ENCODE measurements at regions not wholly inside any gene's neighbourhood (a gene's known extent, or its start where the extent isn't known, plus 50 kb on each side); places are given as distances from the start of the nearest gene placed in this dataset.
"Not testable (repeated sequence)": the region's sequence is repeated elsewhere in the genome, so short reads cannot be mapped to it uniquely, and the experiment has no call there.

DNA sequence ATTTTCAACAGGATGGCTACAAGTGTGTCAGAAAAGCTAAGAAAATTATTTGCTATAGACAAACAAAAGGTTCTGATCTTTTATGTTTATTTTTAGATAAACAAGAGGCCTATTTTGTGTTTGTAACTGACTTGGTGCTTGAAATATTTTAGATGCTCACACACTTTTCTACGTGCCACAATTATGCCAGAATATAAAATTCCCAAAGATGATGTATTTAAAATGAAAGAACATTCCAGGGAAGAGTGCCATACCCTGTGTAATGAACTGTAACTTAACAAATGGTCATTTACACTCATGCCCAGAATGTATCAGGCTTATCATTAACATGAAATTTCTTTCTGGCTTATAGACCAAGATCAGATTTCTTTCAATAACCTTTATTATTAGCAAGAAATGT is 144.9 kb upstream of the MTPN start:
- H3K4me3 ChIP-seq (ENCODE audit: low read depth, low read length) = no peak overlapping the region
- DNase-seq (ENCODE audit: low read depth) = no peak
- TF ChIP-seq, protein P1, sequence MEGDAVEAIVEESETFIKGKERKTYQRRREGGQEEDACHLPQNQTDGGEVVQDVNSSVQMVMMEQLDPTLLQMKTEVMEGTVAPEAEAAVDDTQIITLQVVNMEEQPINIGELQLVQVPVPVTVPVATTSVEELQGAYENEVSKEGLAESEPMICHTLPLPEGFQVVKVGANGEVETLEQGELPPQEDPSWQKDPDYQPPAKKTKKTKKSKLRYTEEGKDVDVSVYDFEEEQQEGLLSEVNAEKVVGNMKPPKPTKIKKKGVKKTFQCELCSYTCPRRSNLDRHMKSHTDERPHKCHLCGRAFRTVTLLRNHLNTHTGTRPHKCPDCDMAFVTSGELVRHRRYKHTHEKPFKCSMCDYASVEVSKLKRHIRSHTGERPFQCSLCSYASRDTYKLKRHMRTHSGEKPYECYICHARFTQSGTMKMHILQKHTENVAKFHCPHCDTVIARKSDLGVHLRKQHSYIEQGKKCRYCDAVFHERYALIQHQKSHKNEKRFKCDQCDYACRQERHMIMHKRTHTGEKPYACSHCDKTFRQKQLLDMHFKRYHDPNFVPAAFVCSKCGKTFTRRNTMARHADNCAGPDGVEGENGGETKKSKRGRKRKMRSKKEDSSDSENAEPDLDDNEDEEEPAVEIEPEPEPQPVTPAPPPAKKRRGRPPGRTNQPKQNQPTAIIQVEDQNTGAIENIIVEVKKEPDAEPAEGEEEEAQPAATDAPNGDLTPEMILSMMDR (conservative IDR thresholded peaks at IDR 0.05; ENCODE audit: low read depth, low read length) = no peak

DNA sequence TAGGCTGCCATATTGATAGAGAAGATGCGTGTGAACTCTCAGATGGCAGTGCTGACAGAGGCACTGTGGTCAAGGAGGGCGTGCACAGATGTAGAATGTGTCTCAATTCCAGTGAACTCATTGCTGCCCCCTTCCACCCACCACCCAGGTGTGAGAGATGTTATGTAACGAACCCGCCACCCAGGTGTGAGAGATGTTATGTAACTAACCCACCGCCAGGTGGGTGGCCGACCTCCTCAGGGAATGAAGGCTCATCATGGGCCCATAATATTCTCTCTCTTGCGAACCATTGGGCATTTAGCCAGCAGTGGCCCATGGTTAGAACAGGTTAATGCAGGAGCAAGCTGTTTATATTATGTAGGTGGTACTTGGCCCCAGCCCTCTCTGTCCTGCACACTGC is 140.4 kb upstream of the MTPN start:
- H3K4me3 ChIP-seq (ENCODE audit: low read depth, low read length) = no peak overlapping the region
- TF ChIP-seq, protein P1 (conservative IDR thresholded peaks at IDR 0.05; ENCODE audit: low read depth, low read length) = no peak
- DNase-seq (ENCODE audit: low read depth) = no peak

GRCh38 chr7:136116186-136116585 is 139.0 kb upstream of the MTPN start:
- H3K4me3 ChIP-seq (ENCODE audit: low read depth, low read length) = no peak overlapping the region
- DNase-seq (ENCODE audit: low read depth) = no peak
- TF ChIP-seq, protein P1 (conservative IDR thresholded peaks at IDR 0.05; ENCODE audit: low read depth, low read length) = no peak

- TF ChIP-seq, protein P1 (conservative IDR thresholded peaks at IDR 0.05; ENCODE audit: low read depth, low read length) = peak; percentile 69
- DNase-seq (ENCODE audit: low read depth) = no peak
- H3K4me3 ChIP-seq (ENCODE audit: low read depth, low read length) = no peak overlapping the region
Observed at GRCh38 chr7:136114966-136115762, 138.0 kb upstream of the MTPN start.

DNA sequence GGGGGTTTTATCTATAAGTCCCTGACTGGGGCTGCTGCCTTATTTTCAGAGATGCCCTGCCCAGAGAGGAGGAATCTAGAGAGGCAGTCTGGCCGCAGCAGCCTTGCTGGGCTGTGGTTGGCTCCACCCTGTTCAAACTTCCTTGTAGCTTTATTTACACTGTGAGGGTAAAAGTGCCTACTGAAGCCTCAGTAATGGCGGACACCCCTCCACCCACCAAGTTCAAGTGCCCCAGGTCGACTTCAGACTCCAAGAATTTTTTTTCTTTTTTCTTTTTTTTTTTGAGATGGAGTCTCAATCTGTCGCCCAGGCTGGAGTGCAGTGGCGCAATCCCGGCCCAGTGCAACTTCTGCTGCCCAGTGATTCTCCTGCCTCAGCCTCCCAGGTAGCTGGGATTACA is 137.3 kb upstream of the MTPN start:
- H3K4me3 ChIP-seq (ENCODE audit: low read depth, low read length); DNase-seq (ENCODE audit: low read depth): not testable (repeated sequence)

- H3K4me3 ChIP-seq (ENCODE audit: low read depth, low read length); DNase-seq (ENCODE audit: low read depth): not testable (repeated sequence)
Observed at GRCh38 chr7:136109037-136109436, 131.9 kb upstream of the MTPN start.

GRCh38 chr7:136105191-136105590 is 128.0 kb upstream of the MTPN start:
- TF ChIP-seq, protein P1 (conservative IDR thresholded peaks at IDR 0.05; ENCODE audit: low read depth, low read length) = no peak
- DNase-seq (ENCODE audit: low read depth) = no peak

DNA sequence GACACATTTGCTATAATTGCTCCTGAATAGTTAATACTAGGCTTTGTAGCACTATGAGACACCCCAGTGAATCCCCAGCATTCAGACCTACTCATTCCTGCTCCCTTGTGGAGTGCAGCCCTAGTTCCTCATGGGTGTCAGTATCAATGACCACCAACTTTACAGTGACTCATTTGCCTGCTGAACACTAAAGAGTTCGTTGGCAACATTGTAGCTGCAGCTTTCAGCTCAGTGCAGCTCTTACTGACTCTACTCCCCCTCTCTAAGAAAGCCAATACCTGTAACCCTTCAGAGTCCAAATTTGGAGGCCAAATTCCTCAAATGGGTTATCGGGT is 127.1 kb upstream of the MTPN start:
- TF ChIP-seq, protein P1 (conservative IDR thresholded peaks at IDR 0.05; ENCODE audit: low read depth, low read length) = peak; percentile 6
- H3K4me3 ChIP-seq (ENCODE audit: low read depth, low read length) = no peak overlapping the region
- no peak for DNase-seq (ENCODE audit: low read depth)

More at GRCh38 chr7:136105191-136105590, 128.0 kb upstream of the MTPN start:
- H3K4me3 ChIP-seq (ENCODE audit: low read depth, low read length) = no peak overlapping the region
